SK-N-SH treated with all-trans-retinoic acid at 6 μM for 48 hours (cell line): ENCODE measurements at regions not wholly inside any gene's neighbourhood (a gene's known extent, or its start where the extent isn't known, plus 50 kb on each side); places are given as distances from the start of the nearest gene placed in this dataset.

Experiments
- ATAC-seq: fragments of 200-7000 bp; cut with Tn5 transposase; 3 replicates; pipeline ENCODE4 v1.9.1; 2020; ENCODE audit warnings: mild to moderate bottlenecking, moderate library complexity
- ARNTL ChIP-seq: fragments of 450-650 bp; formaldehyde crosslinking; IDR thresholded peaks from 2 replicates; pipeline ENCODE4 v1.5.0; 2020; ENCODE audit warnings: low read depth, mild to moderate bottlenecking, moderate library complexity, borderline replicate concordance
- CSDC2 ChIP-seq: fragments of 250-450 bp; sonication (Bioruptor Pico); IDR thresholded peaks from 2 replicates; pipeline ENCODE4 v1.5.0; 2020; ENCODE audit warnings: mild to moderate bottlenecking, moderate library complexity
- ESRRG ChIP-seq: fragments of 250-450 bp; sonication (Bioruptor Pico); IDR thresholded peaks from 2 replicates; pipeline ENCODE4 v1.6.1; 2021; ENCODE audit warnings: mild to moderate bottlenecking
- GLIS3 ChIP-seq: fragments of 250-450 bp; sonication (Bioruptor Pico); IDR thresholded peaks from 2 replicates; pipeline ENCODE4 v1.5.0; 2020; ENCODE audit warnings: mild to moderate bottlenecking, moderate library complexity
- ISL1 ChIP-seq: fragments of 250-450 bp; sonication (Bioruptor Pico); IDR thresholded peaks from 2 replicates; pipeline ENCODE4 v2.1.2; 2022; ENCODE audit warnings: mild to moderate bottlenecking, moderate library complexity
- RARB ChIP-seq: fragments of 250-450 bp; sonication (Bioruptor Pico); IDR thresholded peaks from 2 replicates; pipeline ENCODE4 v1.8.0; 2021; ENCODE audit warnings: mild to moderate bottlenecking, moderate library complexity
- SNAI2 ChIP-seq: fragments of 250-450 bp; sonication (Bioruptor Pico); IDR thresholded peaks from 2 replicates; pipeline ENCODE4 v1.5.0; 2020; ENCODE audit warnings: mild to moderate bottlenecking, moderate library complexity
- TCF4 ChIP-seq: fragments of 250-450 bp; sonication (Bioruptor Pico); IDR thresholded peaks from 2 replicates; pipeline ENCODE4 v1.8.0; 2021; ENCODE audit warnings: mild to moderate bottlenecking, moderate library complexity, borderline replicate concordance
- ZC3H10 ChIP-seq: fragments of 250-450 bp; sonication (Bioruptor Pico); IDR thresholded peaks from 2 replicates; pipeline ENCODE4 v1.5.1; 2021; ENCODE audit warnings: mild to moderate bottlenecking, moderate library complexity
- ZFP3 ChIP-seq: fragments of 250-450 bp; sonication (Bioruptor Pico); IDR thresholded peaks from 2 replicates; pipeline ENCODE4 v1.5.0; 2020; ENCODE audit warnings: mild to moderate bottlenecking, moderate library complexity
- ZFP30 ChIP-seq: fragments of 450-650 bp; formaldehyde crosslinking; IDR thresholded peaks from 2 replicates; pipeline ENCODE4 v1.5.0; 2022; ENCODE audit warnings: mild to moderate bottlenecking, moderate library complexity
- ZNF565 ChIP-seq: fragments of 450-650 bp; formaldehyde crosslinking; conservative IDR thresholded peaks from 2 replicates; pipeline ENCODE4 v1.5.0; 2020; ENCODE audit warnings: low read depth, mild to moderate bottlenecking, moderate library complexity
- ZNF70 ChIP-seq: fragments of 450-650 bp; formaldehyde crosslinking; IDR thresholded peaks from 2 replicates; pipeline ENCODE4 v1.5.0; 2020; ENCODE audit warnings: mild to moderate bottlenecking, moderate library complexity
- ZNF8 ChIP-seq: fragments of 450-650 bp; formaldehyde crosslinking; IDR thresholded peaks from 2 replicates; pipeline ENCODE4 v1.5.0; 2020; ENCODE audit warnings: mild to moderate bottlenecking, moderate library complexity
- TF ChIP-seq, protein P1 (sequence below): fragments of 250-450 bp; sonication (Bioruptor Pico); IDR thresholded peaks from 2 replicates; pipeline ENCODE4 v1.5.1; 2020; ENCODE audit warnings: low read depth, mild to moderate bottlenecking, moderate library complexity
- TF ChIP-seq, protein P2 (sequence below): fragments of 250-450 bp; sonication (Bioruptor Pico); IDR thresholded peaks from 2 replicates; pipeline ENCODE4 v1.5.0; 2020; ENCODE audit warnings: mild to moderate bottlenecking, moderate library complexity
- TF ChIP-seq, protein P3 (sequence below): fragments of 250-450 bp; sonication (Bioruptor Pico); IDR thresholded peaks from 2 replicates; pipeline ENCODE4 v1.8.0; 2020; ENCODE audit warnings: mild to moderate bottlenecking, moderate library complexity, borderline replicate concordance
- TF ChIP-seq, protein P4 (sequence below): fragments of 250-450 bp; sonication (Bioruptor Pico); IDR thresholded peaks from 2 replicates; pipeline ENCODE4 v1.8.0; 2021; ENCODE audit warnings: low read depth, mild to moderate bottlenecking, moderate library complexity, borderline replicate concordance

DNA sequence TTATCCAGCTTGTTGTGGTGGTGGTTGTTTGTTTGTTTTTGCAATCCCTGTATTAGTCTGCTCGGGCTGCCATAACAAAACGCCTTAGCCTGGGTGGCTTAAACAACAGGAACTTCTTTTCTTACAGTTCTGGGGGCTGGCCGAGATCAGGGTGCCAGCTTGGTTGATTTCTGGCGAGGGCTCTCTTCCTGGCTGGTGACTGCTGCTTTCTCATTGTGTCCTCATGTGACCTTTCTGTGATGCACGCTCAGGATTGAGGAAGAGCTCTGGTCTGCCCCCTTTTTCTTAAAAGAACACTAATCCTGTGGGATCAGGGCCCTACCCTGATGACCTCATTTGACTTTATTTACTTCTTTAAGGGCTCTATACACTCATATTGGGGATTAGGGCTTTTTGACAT, 107.1 kb upstream of the NRP1 start:
- ATAC-seq = no peak
- TF ChIP-seq CSDC2 (CRISPR knock-in tag) = no peak

DNA sequence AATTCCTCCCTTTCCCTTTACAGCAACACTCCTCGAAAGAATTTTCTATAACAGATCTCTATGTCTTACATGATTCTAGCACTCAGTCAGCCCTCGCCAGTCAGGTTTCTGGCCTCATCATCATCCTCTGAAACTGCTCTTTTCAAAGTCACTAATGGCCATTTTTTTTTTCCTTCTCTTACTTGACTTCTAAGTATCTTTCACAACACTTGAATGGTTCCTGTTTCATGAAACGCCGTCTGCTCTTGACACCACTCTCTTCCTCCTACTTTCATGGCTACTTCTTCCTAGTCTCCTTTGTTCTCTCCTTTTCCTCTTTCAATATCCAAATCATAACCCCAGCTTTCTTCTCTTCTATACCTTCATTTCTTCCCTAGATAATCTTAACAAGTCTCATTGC, 100.5 kb upstream of the NRP1 start:
- no peak for ATAC-seq
- TF ChIP-seq ZC3H10 (CRISPR knock-in tag) (no peak), GLIS3 (CRISPR knock-in tag) (no peak), ARNTL (CRISPR knock-in tag) (no peak), RARB (no peak)
- TF ChIP-seq, protein P1, sequence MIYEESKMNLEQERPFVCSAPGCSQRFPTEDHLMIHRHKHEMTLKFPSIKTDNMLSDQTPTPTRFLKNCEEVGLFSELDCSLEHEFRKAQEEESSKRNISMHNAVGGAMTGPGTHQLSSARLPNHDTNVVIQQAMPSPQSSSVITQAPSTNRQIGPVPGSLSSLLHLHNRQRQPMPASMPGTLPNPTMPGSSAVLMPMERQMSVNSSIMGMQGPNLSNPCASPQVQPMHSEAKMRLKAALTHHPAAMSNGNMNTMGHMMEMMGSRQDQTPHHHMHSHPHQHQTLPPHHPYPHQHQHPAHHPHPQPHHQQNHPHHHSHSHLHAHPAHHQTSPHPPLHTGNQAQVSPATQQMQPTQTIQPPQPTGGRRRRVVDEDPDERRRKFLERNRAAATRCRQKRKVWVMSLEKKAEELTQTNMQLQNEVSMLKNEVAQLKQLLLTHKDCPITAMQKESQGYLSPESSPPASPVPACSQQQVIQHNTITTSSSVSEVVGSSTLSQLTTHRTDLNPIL (CRISPR knock-in tag) = no peak
- TF ChIP-seq, all 23 proteins: peak for 0

DNA sequence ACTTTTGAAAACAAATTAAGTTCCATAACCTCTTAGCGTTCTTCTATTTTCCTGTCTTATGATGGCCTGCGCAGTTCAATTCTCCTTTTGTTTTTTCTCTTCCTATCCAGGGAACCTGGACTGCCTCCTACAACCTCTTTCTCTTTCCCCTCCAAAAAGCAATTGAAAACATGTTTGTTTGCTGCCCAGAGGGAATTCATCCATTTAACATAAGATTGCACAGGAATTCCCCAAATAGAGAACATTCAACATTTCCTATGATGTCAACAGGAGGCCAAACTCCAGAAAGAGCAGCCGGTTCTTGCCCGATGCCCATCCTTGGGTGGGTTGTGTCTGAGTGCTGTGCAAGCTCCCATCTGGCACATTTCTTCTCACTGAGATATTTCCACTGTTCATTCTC, 94.2 kb upstream of the NRP1 start:
- TF ChIP-seq, protein P2, sequence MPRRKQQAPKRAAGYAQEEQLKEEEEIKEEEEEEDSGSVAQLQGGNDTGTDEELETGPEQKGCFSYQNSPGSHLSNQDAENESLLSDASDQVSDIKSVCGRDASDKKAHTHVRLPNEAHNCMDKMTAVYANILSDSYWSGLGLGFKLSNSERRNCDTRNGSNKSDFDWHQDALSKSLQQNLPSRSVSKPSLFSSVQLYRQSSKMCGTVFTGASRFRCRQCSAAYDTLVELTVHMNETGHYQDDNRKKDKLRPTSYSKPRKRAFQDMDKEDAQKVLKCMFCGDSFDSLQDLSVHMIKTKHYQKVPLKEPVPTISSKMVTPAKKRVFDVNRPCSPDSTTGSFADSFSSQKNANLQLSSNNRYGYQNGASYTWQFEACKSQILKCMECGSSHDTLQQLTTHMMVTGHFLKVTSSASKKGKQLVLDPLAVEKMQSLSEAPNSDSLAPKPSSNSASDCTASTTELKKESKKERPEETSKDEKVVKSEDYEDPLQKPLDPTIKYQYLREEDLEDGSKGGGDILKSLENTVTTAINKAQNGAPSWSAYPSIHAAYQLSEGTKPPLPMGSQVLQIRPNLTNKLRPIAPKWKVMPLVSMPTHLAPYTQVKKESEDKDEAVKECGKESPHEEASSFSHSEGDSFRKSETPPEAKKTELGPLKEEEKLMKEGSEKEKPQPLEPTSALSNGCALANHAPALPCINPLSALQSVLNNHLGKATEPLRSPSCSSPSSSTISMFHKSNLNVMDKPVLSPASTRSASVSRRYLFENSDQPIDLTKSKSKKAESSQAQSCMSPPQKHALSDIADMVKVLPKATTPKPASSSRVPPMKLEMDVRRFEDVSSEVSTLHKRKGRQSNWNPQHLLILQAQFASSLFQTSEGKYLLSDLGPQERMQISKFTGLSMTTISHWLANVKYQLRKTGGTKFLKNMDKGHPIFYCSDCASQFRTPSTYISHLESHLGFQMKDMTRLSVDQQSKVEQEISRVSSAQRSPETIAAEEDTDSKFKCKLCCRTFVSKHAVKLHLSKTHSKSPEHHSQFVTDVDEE (CRISPR knock-in tag) = no peak
- TF ChIP-seq ZFP3 (CRISPR knock-in tag) (no peak), TCF4 (CRISPR knock-in tag) (no peak), RARB (no peak), ZC3H10 (CRISPR knock-in tag) (no peak), ESRRG (CRISPR knock-in tag) (no peak), ZNF565 (CRISPR knock-in tag) (no peak), ZNF8 (no peak), SNAI2 (no peak), ZFP30 (CRISPR knock-in tag) (no peak), CSDC2 (CRISPR knock-in tag) (no peak), GLIS3 (CRISPR knock-in tag) (no peak), ISL1 (CRISPR knock-in tag) (no peak), ARNTL (CRISPR knock-in tag) (no peak)
- TF ChIP-seq, protein P3, sequence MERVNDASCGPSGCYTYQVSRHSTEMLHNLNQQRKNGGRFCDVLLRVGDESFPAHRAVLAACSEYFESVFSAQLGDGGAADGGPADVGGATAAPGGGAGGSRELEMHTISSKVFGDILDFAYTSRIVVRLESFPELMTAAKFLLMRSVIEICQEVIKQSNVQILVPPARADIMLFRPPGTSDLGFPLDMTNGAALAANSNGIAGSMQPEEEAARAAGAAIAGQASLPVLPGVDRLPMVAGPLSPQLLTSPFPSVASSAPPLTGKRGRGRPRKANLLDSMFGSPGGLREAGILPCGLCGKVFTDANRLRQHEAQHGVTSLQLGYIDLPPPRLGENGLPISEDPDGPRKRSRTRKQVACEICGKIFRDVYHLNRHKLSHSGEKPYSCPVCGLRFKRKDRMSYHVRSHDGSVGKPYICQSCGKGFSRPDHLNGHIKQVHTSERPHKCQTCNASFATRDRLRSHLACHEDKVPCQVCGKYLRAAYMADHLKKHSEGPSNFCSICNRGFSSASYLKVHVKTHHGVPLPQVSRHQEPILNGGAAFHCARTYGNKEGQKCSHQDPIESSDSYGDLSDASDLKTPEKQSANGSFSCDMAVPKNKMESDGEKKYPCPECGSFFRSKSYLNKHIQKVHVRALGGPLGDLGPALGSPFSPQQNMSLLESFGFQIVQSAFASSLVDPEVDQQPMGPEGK = no peak
- TF ChIP-seq, protein P4, sequence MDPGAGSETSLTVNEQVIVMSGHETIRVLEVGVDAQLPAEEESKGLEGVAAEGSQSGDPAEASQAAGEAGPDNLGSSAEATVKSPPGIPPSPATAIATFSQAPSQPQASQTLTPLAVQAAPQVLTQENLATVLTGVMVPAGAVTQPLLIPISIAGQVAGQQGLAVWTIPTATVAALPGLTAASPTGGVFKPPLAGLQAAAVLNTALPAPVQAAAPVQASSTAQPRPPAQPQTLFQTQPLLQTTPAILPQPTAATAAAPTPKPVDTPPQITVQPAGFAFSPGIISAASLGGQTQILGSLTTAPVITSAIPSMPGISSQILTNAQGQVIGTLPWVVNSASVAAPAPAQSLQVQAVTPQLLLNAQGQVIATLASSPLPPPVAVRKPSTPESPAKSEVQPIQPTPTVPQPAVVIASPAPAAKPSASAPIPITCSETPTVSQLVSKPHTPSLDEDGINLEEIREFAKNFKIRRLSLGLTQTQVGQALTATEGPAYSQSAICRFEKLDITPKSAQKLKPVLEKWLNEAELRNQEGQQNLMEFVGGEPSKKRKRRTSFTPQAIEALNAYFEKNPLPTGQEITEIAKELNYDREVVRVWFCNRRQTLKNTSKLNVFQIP (CRISPR knock-in tag) = no peak
- TF ChIP-seq, protein P1 (CRISPR knock-in tag) = no peak
- no peak for ATAC-seq

DNA sequence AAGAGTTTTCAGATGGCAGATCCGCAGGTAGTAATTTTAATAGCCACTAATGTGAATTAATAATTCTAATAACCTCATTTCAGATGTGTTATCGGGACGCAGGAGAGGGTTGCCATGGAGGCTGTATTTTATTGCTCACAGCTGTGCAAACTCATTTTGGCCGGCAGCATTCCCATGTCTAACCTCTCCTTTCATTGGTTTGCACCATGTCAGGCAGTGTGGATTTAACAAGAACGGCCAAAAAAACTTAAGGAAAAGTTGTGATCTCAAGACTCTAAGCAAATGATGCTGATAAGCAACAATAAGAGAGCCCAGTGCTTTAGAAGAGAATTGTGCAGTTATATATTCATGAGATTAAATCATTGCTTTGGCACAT, 88.7 kb upstream of the NRP1 start:
- TF ChIP-seq, protein P2 (CRISPR knock-in tag) = no peak
- TF ChIP-seq, protein P4 (CRISPR knock-in tag) = no peak
- TF ChIP-seq TCF4 (CRISPR knock-in tag) (0 out of 2 replicates have a peak, but pooled peaks have one; percentile 16), ZNF70 (CRISPR knock-in tag) (no peak)
- no peak for ATAC-seq
